ENCODE measurements at regions not wholly inside any gene's neighbourhood (a gene's known extent, or its start where the extent isn't known, plus 50 kb on each side); places are given as distances from the start of the nearest gene placed in this dataset.

- Histone ChIP-seq H3K9me3 (ENCODE audit: low read length) (peaks cover 26% of the 10 kb centered on the region), H3K27me3 (ENCODE audit: control insufficient read depth in 1 of 2, insufficient read depth in 2 of 2, low read length in 2 of 2) (peaks cover 1 to 4% of the 10 kb centered on the region in 2 experiments; a peak in 3 of 5 replicates), H3K4me3 (replicated peaks in 1 of 3; ENCODE audit: insufficient read depth in 1 of 3, low read depth in 2 of 3, low read length in 3 of 3) (no peak overlapping the region), H3K9ac (ENCODE audit: insufficient read depth, low read depth, low read length) (no peak overlapping the region), H2AFZ (ENCODE audit: low read length) (no peak overlapping the region), H3K36me3 (replicated peaks in 1 of 2; ENCODE audit: control insufficient read depth in 1 of 2, insufficient read depth in 2 of 2, low read length in 2 of 2) (no peaks in the 10 kb centered on the region), H4K20me1 (ENCODE audit: insufficient read depth, low read length) (no peaks in the 10 kb centered on the region), H3K27ac (ENCODE audit: extremely low read length, insufficient read depth, low read length) (no peak overlapping the region), H3K4me1 (ENCODE audit: insufficient read depth, low read length) (no peaks in the 10 kb centered on the region), H3K79me2 (ENCODE audit: insufficient read depth, low read length) (no peaks in the 10 kb centered on the region), H3K4me2 (ENCODE audit: low read depth, low read length) (no peak overlapping the region)
- no TSS peak for BruUV-seq (replicated peaks)
- POLR2A ChIA-PET = no interaction called here
- TF ChIP-seq ETV5 (CRISPR knock-in tag; IDR thresholded peaks at IDR 0.05; ENCODE audit: borderline replicate concordance) (no peak), NFKBIZ (CRISPR knock-in tag; IDR thresholded peaks at IDR 0.05) (no peak), GZF1 (CRISPR knock-in tag; IDR thresholded peaks at IDR 0.05) (no peak), PTBP1 (IDR thresholded peaks at IDR 0.05; ENCODE audit: low read depth, low read length, poor library complexity, severe bottlenecking) (no peak)
- DNase-seq (ENCODE audit: low spot score) (no peak), ATAC-seq (no peak), FAIRE-seq (no peak)
- WGBS (ENCODE audit: low lambda C conversion rate) = 13% methylated on average over 4 of the region's 23 CpGs
- CTCF ChIA-PET (ENCODE audit: low intra/inter-chr PET ratio, low total read pairs) = no interaction called here
- intact Hi-C loops (cut with micrococcal nuclease; ENCODE audit: unreplicated experiment) (no loop called here), in situ Hi-C loops (cut with HindIII; ENCODE audit: extremely low pct_ligation_motif_present, low pct_unique_long_range_greater_than_20kb) (loop anchor here (25.0 kb wide), 1 partner anchor 187 kb away; no protein-coding TSS in a partner anchor)
Measured at GRCh38 chr12:34399631-34400410, 377.5 kb downstream of the ALG10 start.

DNA sequence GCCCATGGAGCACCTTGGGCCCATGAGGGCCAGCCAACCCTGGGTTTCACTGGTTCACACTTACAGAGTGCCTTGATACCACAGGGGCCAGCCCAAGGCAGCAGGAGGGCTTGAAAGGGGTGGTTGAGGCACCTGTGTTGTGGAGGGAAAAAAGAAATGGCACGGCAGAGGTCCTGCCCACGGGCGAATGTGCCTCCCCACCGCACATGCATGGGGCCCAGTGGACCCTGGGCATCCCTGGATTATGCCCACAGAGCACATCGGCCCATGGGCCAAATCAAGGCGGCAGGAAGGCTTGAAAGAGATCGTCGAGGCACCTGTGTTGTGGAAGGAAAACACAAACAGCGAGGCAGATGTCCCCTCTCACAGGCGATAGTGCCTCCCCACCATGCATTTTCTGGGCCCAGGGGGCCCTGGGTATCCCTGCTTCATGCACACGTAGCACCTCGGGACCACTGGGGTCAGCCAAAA is 378.1 kb downstream of the ALG10 start:
- no peak overlapping the region for H2AFZ ChIP-seq (ENCODE audit: low read length)
- peaks cover 32% of the 10 kb centered on the region for H3K9me3 ChIP-seq (ENCODE audit: low read length)
- no peaks in the 10 kb centered on the region for H3K4me1 ChIP-seq (ENCODE audit: insufficient read depth, low read length)
- in situ Hi-C loops (cut with HindIII; ENCODE audit: extremely low pct_ligation_motif_present, low pct_unique_long_range_greater_than_20kb) = loop anchor here (25.0 kb wide), 1 partner anchor 187 kb away; no protein-coding TSS in a partner anchor
- WGBS (ENCODE audit: low lambda C conversion rate) = 0% methylated on average over 6 of the region's 12 CpGs
- no peak for ATAC-seq
- H3K79me2 ChIP-seq (ENCODE audit: insufficient read depth, low read length) = no peaks in the 10 kb centered on the region
- FAIRE-seq = no peak
- H3K9ac ChIP-seq (ENCODE audit: insufficient read depth, low read depth, low read length) = no peak overlapping the region
- no peak for DNase-seq (ENCODE audit: low spot score)
- CTCF ChIA-PET (ENCODE audit: low intra/inter-chr PET ratio, low total read pairs) = no interaction called here
- intact Hi-C loops (cut with micrococcal nuclease; ENCODE audit: unreplicated experiment) = no loop called here
- POLR2A ChIA-PET = no interaction called here
- H3K27me3 ChIP-seq (ENCODE audit: control insufficient read depth in 1 of 2, insufficient read depth in 2 of 2, low read length in 2 of 2) = peaks cover 1 to 4% of the 10 kb centered on the region in 2 experiments; a peak in 3 of 5 replicates
- no peak overlapping the region for H3K4me2 ChIP-seq (ENCODE audit: low read depth, low read length)
- BruUV-seq (replicated peaks) = no TSS peak
- no peak overlapping the region for H3K27ac ChIP-seq (ENCODE audit: extremely low read length, insufficient read depth, low read length)
- H3K36me3 ChIP-seq (replicated peaks in 1 of 2; ENCODE audit: control insufficient read depth in 1 of 2, insufficient read depth in 2 of 2, low read length in 2 of 2) = no peaks in the 10 kb centered on the region
- no peaks in the 10 kb centered on the region for H4K20me1 ChIP-seq (ENCODE audit: insufficient read depth, low read length)
- no peak overlapping the region for H3K4me3 ChIP-seq (replicated peaks in 1 of 3; ENCODE audit: insufficient read depth in 1 of 3, low read depth in 2 of 3, low read length in 3 of 3)
- TF ChIP-seq ZNF496 (CRISPR knock-in tag; IDR thresholded peaks at IDR 0.05; ENCODE audit: insufficient replicate concordance) (no peak), HMGXB4 (CRISPR knock-in tag; IDR thresholded peaks at IDR 0.05; ENCODE audit: borderline replicate concordance in 1 of 2, low read depth in 1 of 2) (no peak), CEBPZ (IDR thresholded peaks at IDR 0.05; ENCODE audit: low read length) (no peak), POLR2G (IDR thresholded peaks at IDR 0.05; ENCODE audit: low read depth, low read length) (no peak), IRX3 (CRISPR knock-in tag; IDR thresholded peaks at IDR 0.05; ENCODE audit: borderline replicate concordance, low read depth) (no peak)
- TF ChIP-seq, protein P1, sequence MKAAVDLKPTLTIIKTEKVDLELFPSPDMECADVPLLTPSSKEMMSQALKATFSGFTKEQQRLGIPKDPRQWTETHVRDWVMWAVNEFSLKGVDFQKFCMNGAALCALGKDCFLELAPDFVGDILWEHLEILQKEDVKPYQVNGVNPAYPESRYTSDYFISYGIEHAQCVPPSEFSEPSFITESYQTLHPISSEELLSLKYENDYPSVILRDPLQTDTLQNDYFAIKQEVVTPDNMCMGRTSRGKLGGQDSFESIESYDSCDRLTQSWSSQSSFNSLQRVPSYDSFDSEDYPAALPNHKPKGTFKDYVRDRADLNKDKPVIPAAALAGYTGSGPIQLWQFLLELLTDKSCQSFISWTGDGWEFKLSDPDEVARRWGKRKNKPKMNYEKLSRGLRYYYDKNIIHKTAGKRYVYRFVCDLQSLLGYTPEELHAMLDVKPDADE (CRISPR knock-in tag; IDR thresholded peaks at IDR 0.05) = no peak

All from HepG2 (cell line).